Smooth muscle cell (in vitro differentiated cells): ENCODE measurements at regions not wholly inside any gene's neighbourhood (a gene's known extent, or its start where the extent isn't known, plus 50 kb on each side); places are given as distances from the start of the nearest gene placed in this dataset.
A peak's percentile ranks its signal among the peaks of the same experiment; 100 is the strongest.

ENCODE experiments used
- DNase-seq: peaks from one replicate; lab custom pipeline; 2025; ENCODE audit not compliant: unreplicated experiment; lab: John Stamatoyannopoulos, UW
- H2AFZ ChIP-seq: fragments of 200-600 bp; sonication (generic); 2 replicates; pipeline ENCODE4 v1.6.0; 2016; ENCODE audit warnings: antibody characterized with exemption, low read depth, mild to moderate bottlenecking
- H3F3A ChIP-seq: fragments of 200-600 bp; sonication (generic); 2 replicates; pipeline ENCODE4 v1.6.0; 2017; ENCODE audit warnings: antibody characterized with exemption, low read depth
- H3K27ac ChIP-seq: fragments of 200-600 bp; sonication (generic); 2 replicates; pipeline ENCODE4 v1.5.1; 2016; ENCODE audit warnings: low read depth, mild to moderate bottlenecking
- H3K27me3 ChIP-seq: fragments of 200-600 bp; sonication (generic); 2 replicates; pipeline ENCODE4 v1.6.1; 2016; ENCODE audit warnings: low read depth, mild to moderate bottlenecking
- H3K36me3 ChIP-seq: fragments of 200-600 bp; sonication (generic); 2 replicates; pipeline ENCODE4 v1.5.1; 2016; ENCODE audit warnings: low read depth
- H3K4me1 ChIP-seq: fragments of 200-600 bp; sonication (generic); 2 replicates; pipeline ENCODE4 v1.5.1; 2016; ENCODE audit warnings: low read depth
- H3K4me2 ChIP-seq: fragments of 200-600 bp; sonication (generic); 2 replicates; pipeline ENCODE4 v1.6.0; 2016; ENCODE audit warnings: mild to moderate bottlenecking
- H3K4me3 ChIP-seq: fragments of 200-600 bp; sonication (generic); 2 replicates; pipeline ENCODE4 v1.5.1; 2016; ENCODE audit warnings: mild to moderate bottlenecking
- H3K79me2 ChIP-seq: fragments of 200-600 bp; sonication (generic); 2 replicates; pipeline ENCODE4 v1.6.0; 2016; ENCODE audit warnings: low read depth, mild to moderate bottlenecking
- H3K9ac ChIP-seq: fragments of 200-600 bp; sonication (generic); 2 replicates; pipeline ENCODE4 v1.6.0; 2016; ENCODE audit warnings: low read depth
- H3K9me3 ChIP-seq: fragments of 200-600 bp; sonication (generic); replicated peaks from 2 replicates; pipeline ENCODE4 v1.5.1; 2016; ENCODE audit warnings: low read depth
- H4K20me1 ChIP-seq: fragments of 200-600 bp; sonication (generic); 2 replicates; pipeline ENCODE4 v1.6.0; 2016; ENCODE audit warnings: low read depth
- CTCF ChIP-seq: fragments of 200-600 bp; sonication (generic); IDR thresholded peaks from 2 replicates; pipeline ENCODE4 v1.5.1; 2017; ENCODE audit warnings: borderline replicate concordance, mild to moderate bottlenecking, antibody characterized with exemption; ENCODE audit not compliant: insufficient read depth, poor library complexity, severe bottlenecking
- WGBS: methylation state at CpG from one replicate; pipeline ENCODE4 v1.1.7; 2016; ENCODE audit warnings: low lambda C conversion rate; 5-methylcytosine and 5-hydroxymethylcytosine counted together

- no peaks in the 10 kb centered on the region for H3K9me3 ChIP-seq
- H2AFZ ChIP-seq: no peak overlapping the region
- H3K9ac ChIP-seq: no peak overlapping the region
- H3K4me1 ChIP-seq: peaks cover 11% of the 10 kb centered on the region
- H3F3A ChIP-seq: no peaks in the 10 kb centered on the region
- no peaks in the 10 kb centered on the region for H3K36me3 ChIP-seq
- no peaks in the 10 kb centered on the region for H3K27me3 ChIP-seq
- TF ChIP-seq CTCF: no peak
- no peak overlapping the region for H3K4me3 ChIP-seq
- WGBS: 92% methylated on average over 1 of the region's 1 CpG
- DNase-seq: no peak
- H3K27ac ChIP-seq: no peak overlapping the region
- H3K4me2 ChIP-seq: no peak overlapping the region
- H4K20me1 ChIP-seq: no peaks in the 10 kb centered on the region
- no peaks in the 10 kb centered on the region for H3K79me2 ChIP-seq
Observed at GRCh38 chr2:184026961-184027360, 571.4 kb upstream of the ZNF804A start.

GRCh38 chr2:184030245-184030644 lies 568.1 kb upstream of the ZNF804A start:
- no peak overlapping the region for H3K4me3 ChIP-seq
- no peaks in the 10 kb centered on the region for H3K27me3 ChIP-seq
- WGBS: 51% methylated on average over 6 of the region's 6 CpGs
- H3K4me2 ChIP-seq: no peak overlapping the region
- H3K27ac ChIP-seq: no peak overlapping the region
- no peak overlapping the region for H3K9ac ChIP-seq
- no peaks in the 10 kb centered on the region for H3K9me3 ChIP-seq
- no peaks in the 10 kb centered on the region for H3F3A ChIP-seq
- no peak for TF ChIP-seq CTCF
- peak overlapping the region; percentile 69 for H2AFZ ChIP-seq
- H3K36me3 ChIP-seq: no peaks in the 10 kb centered on the region
- no peaks in the 10 kb centered on the region for H3K79me2 ChIP-seq
- H3K4me1 ChIP-seq: peaks cover 13% of the 10 kb centered on the region
- no peak for DNase-seq
- H4K20me1 ChIP-seq: no peaks in the 10 kb centered on the region

GRCh38 chr2:184030989-184031388 lies 567.3 kb upstream of the ZNF804A start:
- no peak overlapping the region for H3K9ac ChIP-seq
- TF ChIP-seq CTCF: no peak
- H3K4me1 ChIP-seq: peaks cover 13% of the 10 kb centered on the region
- H3K27me3 ChIP-seq: no peaks in the 10 kb centered on the region
- 16% methylated on average over 1 of the region's 1 CpG for WGBS
- no peaks in the 10 kb centered on the region for H3F3A ChIP-seq
- DNase-seq: no peak
- H3K27ac ChIP-seq: no peak overlapping the region
- peak overlapping the region; percentile 66 for H2AFZ ChIP-seq
- no peaks in the 10 kb centered on the region for H4K20me1 ChIP-seq
- H3K9me3 ChIP-seq: no peaks in the 10 kb centered on the region
- no peak overlapping the region for H3K4me2 ChIP-seq
- no peak overlapping the region for H3K4me3 ChIP-seq
- no peaks in the 10 kb centered on the region for H3K79me2 ChIP-seq
- H3K36me3 ChIP-seq: no peaks in the 10 kb centered on the region

GRCh38 chr2:184031402-184032147 lies 566.8 kb upstream of the ZNF804A start:
- Histone ChIP-seq H3K27me3 (no peaks in the 10 kb centered on the region), H3K27ac (no peak overlapping the region), H3K79me2 (no peaks in the 10 kb centered on the region), H3K9me3 (no peaks in the 10 kb centered on the region), H3K36me3 (no peaks in the 10 kb centered on the region), H2AFZ (peak overlapping the region; percentile 66), H4K20me1 (no peaks in the 10 kb centered on the region), H3K4me3 (no peak overlapping the region), H3F3A (no peaks in the 10 kb centered on the region), H3K9ac (no peak overlapping the region), H3K4me1 (peaks cover 13% of the 10 kb centered on the region), H3K4me2 (no peak overlapping the region)
- 79% methylated on average over 5 of the region's 5 CpGs for WGBS
- TF ChIP-seq CTCF: no peak
- DNase-seq: no peak
